Hepatocyte (in vitro differentiated cells): ENCODE measurements at regions not wholly inside any gene's neighbourhood (a gene's known extent, or its start where the extent isn't known, plus 50 kb on each side); places are given as distances from the start of the nearest gene placed in this dataset.

Source experiments
- EZH2 ChIP-seq: fragments of 200-600 bp; sonication (generic); IDR thresholded peaks from 2 replicates; pipeline ENCODE4 v1.6.1; 2016; ENCODE audit warnings: antibody characterized with exemption, mild to moderate bottlenecking, borderline replicate concordance
- EZH2phosphoT487 ChIP-seq: fragments of 200-600 bp; sonication (generic); IDR thresholded peaks from one replicate; pipeline ENCODE4 v1.6.1; 2018; ENCODE audit warnings: antibody characterized with exemption, mild to moderate bottlenecking, low read depth, moderate library complexity; ENCODE audit not compliant: unreplicated experiment, severe bottlenecking
- TF ChIP-seq, protein P1 (sequence below): fragments of 200-600 bp; sonication (generic); IDR thresholded peaks from 2 replicates; pipeline ENCODE4 v1.5.1; 2016; ENCODE audit warnings: antibody characterized with exemption, mild to moderate bottlenecking; ENCODE audit not compliant: poor library complexity

DNA sequence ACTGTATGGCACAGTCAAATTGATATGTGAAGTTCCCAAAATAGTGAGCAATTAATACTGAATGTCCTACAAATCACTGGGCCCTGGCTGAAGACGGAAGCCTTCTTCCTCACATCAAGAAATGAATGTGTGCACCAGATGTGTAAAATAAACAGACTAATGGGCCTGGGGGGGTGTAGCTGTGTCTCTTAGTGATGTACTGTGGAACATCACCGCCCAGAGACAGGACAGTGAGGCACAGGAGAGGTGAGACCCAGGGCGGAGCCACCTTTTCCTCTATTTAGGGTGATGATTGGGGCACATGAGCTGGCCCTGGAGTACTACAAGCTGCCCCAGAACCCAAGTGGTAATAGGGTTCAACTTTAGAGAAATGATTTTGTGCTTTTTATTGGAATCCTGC lies 368.5 kb upstream of the ARID1B start:
- TF ChIP-seq, protein P1, sequence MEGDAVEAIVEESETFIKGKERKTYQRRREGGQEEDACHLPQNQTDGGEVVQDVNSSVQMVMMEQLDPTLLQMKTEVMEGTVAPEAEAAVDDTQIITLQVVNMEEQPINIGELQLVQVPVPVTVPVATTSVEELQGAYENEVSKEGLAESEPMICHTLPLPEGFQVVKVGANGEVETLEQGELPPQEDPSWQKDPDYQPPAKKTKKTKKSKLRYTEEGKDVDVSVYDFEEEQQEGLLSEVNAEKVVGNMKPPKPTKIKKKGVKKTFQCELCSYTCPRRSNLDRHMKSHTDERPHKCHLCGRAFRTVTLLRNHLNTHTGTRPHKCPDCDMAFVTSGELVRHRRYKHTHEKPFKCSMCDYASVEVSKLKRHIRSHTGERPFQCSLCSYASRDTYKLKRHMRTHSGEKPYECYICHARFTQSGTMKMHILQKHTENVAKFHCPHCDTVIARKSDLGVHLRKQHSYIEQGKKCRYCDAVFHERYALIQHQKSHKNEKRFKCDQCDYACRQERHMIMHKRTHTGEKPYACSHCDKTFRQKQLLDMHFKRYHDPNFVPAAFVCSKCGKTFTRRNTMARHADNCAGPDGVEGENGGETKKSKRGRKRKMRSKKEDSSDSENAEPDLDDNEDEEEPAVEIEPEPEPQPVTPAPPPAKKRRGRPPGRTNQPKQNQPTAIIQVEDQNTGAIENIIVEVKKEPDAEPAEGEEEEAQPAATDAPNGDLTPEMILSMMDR: no peak
- TF ChIP-seq EZH2: no peak
- no peak for TF ChIP-seq EZH2phosphoT487
